ENCODE measurements at regions not wholly inside any gene's neighbourhood (a gene's known extent, or its start where the extent isn't known, plus 50 kb on each side); places are given as distances from the start of the nearest gene placed in this dataset.

DNA sequence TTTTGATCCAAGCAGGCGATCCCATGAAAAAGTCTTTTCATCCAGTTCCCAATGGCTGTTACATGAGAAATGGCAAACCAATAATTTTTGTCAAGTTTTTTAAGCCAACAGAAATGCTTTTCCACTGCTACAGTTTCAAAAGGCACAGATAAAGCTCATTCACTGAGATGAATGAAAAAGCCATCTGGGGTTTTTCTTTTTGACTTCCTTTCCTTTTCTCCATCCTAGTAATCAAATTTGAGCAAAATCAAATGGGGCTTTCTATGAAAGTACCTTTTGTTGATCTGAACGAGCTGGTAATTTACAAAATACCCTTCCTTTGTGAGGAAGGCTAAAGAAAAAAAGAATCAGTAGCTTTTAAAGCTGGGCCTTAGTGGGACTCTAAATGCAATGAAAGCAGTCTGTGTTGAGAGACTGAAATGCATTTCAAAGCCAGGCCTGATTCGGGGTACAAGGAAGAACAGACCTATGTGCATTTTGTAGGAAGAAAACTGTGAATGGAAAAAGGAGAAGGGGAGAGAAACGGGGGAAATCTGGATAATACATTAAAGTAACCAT lies 185.2 kb upstream of the DNAJC19 start:
- TF ChIP-seq, protein P1, sequence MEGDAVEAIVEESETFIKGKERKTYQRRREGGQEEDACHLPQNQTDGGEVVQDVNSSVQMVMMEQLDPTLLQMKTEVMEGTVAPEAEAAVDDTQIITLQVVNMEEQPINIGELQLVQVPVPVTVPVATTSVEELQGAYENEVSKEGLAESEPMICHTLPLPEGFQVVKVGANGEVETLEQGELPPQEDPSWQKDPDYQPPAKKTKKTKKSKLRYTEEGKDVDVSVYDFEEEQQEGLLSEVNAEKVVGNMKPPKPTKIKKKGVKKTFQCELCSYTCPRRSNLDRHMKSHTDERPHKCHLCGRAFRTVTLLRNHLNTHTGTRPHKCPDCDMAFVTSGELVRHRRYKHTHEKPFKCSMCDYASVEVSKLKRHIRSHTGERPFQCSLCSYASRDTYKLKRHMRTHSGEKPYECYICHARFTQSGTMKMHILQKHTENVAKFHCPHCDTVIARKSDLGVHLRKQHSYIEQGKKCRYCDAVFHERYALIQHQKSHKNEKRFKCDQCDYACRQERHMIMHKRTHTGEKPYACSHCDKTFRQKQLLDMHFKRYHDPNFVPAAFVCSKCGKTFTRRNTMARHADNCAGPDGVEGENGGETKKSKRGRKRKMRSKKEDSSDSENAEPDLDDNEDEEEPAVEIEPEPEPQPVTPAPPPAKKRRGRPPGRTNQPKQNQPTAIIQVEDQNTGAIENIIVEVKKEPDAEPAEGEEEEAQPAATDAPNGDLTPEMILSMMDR (IDR thresholded peaks at IDR 0.05; ENCODE audit: poor library complexity, severe bottlenecking): no peak
- peak; percentile 7 for TF ChIP-seq POLR2AphosphoS5 (IDR thresholded peaks at IDR 0.05)
- no peak for TF ChIP-seq EZH2 (IDR thresholded peaks at IDR 0.05; ENCODE audit: borderline replicate concordance, insufficient read depth, low read length, poor library complexity, severe bottlenecking)
- no peak for TF ChIP-seq RAD21 (conservative IDR thresholded peaks at IDR 0.05)
- TF ChIP-seq TAF1 (IDR thresholded peaks at IDR 0.05; ENCODE audit: low read depth): no peak
- TF ChIP-seq, protein P2, sequence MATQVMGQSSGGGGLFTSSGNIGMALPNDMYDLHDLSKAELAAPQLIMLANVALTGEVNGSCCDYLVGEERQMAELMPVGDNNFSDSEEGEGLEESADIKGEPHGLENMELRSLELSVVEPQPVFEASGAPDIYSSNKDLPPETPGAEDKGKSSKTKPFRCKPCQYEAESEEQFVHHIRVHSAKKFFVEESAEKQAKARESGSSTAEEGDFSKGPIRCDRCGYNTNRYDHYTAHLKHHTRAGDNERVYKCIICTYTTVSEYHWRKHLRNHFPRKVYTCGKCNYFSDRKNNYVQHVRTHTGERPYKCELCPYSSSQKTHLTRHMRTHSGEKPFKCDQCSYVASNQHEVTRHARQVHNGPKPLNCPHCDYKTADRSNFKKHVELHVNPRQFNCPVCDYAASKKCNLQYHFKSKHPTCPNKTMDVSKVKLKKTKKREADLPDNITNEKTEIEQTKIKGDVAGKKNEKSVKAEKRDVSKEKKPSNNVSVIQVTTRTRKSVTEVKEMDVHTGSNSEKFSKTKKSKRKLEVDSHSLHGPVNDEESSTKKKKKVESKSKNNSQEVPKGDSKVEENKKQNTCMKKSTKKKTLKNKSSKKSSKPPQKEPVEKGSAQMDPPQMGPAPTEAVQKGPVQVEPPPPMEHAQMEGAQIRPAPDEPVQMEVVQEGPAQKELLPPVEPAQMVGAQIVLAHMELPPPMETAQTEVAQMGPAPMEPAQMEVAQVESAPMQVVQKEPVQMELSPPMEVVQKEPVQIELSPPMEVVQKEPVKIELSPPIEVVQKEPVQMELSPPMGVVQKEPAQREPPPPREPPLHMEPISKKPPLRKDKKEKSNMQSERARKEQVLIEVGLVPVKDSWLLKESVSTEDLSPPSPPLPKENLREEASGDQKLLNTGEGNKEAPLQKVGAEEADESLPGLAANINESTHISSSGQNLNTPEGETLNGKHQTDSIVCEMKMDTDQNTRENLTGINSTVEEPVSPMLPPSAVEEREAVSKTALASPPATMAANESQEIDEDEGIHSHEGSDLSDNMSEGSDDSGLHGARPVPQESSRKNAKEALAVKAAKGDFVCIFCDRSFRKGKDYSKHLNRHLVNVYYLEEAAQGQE (IDR thresholded peaks at IDR 0.05; ENCODE audit: borderline replicate concordance): no peak
- no peak for TF ChIP-seq EP300 (conservative IDR thresholded peaks at IDR 0.05; ENCODE audit: poor library complexity, severe bottlenecking)
- TF ChIP-seq SMC3 (conservative IDR thresholded peaks at IDR 0.05; ENCODE audit: poor library complexity): no peak
- no peak for TF ChIP-seq MXI1 (conservative IDR thresholded peaks at IDR 0.05; ENCODE audit: poor library complexity, severe bottlenecking)

Data from neural cell (in vitro differentiated cells).